Hepatocyte (in vitro differentiated cells): ENCODE measurements at regions not wholly inside any gene's neighbourhood (a gene's known extent, or its start where the extent isn't known, plus 50 kb on each side); places are given as distances from the start of the nearest gene placed in this dataset.

ENCODE experiments used
- DNase-seq: peaks from one replicate; pipeline ENCODE4 v3.0.0-alpha.2; 2016; ENCODE audit warnings: low spot score
- H2AFZ ChIP-seq: fragments of 200-600 bp; sonication (generic); 2 replicates; pipeline ENCODE4 v1.6.0; 2016; ENCODE audit warnings: antibody characterized with exemption, mild to moderate bottlenecking
- H3K27ac ChIP-seq: fragments of 200-600 bp; sonication (generic); 2 replicates; pipeline ENCODE4 v1.5.1; 2016; ENCODE audit warnings: mild to moderate bottlenecking
- H3K27me3 ChIP-seq: fragments of 200-600 bp; sonication (generic); 2 replicates; pipeline ENCODE4 v1.6.1; 2016
- H3K36me3 ChIP-seq: fragments of 200-600 bp; sonication (generic); replicated peaks from 2 replicates; pipeline ENCODE4 v1.5.1; 2016; ENCODE audit warnings: low read depth; ENCODE audit not compliant: insufficient read depth
- H3K4me1 ChIP-seq: fragments of 200-600 bp; sonication (generic); 2 replicates; pipeline ENCODE4 v1.5.1; 2016; ENCODE audit warnings: mild to moderate bottlenecking, moderate library complexity; ENCODE audit not compliant: insufficient read depth
- H3K4me2 ChIP-seq: fragments of 200-600 bp; sonication (generic); 2 replicates; pipeline ENCODE4 v1.6.0; 2016
- H3K4me3 ChIP-seq: fragments of 200-600 bp; sonication (generic); 2 replicates; pipeline ENCODE4 v1.5.1; 2016; ENCODE audit warnings: mild to moderate bottlenecking
- H3K79me2 ChIP-seq: fragments of 200-600 bp; sonication (generic); 2 replicates; pipeline ENCODE4 v1.6.0; 2017; ENCODE audit warnings: mild to moderate bottlenecking
- H3K9me2 ChIP-seq: fragments of 200-600 bp; sonication (generic); replicated peaks from 2 replicates; pipeline ENCODE4 v1.6.0; 2017; ENCODE audit warnings: mild to moderate bottlenecking; ENCODE audit not compliant: insufficient read depth
- H3K9me3 ChIP-seq: fragments of 200-600 bp; sonication (generic); 2 replicates; pipeline ENCODE4 v1.5.1; 2016; ENCODE audit warnings: low read depth, mild to moderate bottlenecking
- H4K20me1 ChIP-seq: fragments of 200-600 bp; sonication (generic); 2 replicates; pipeline ENCODE4 v1.6.0; 2016; ENCODE audit warnings: mild to moderate bottlenecking; ENCODE audit not compliant: insufficient read depth, poor library complexity, severe bottlenecking
- EZH2 ChIP-seq: fragments of 200-600 bp; sonication (generic); IDR thresholded peaks from 2 replicates; pipeline ENCODE4 v1.6.1; 2016; ENCODE audit warnings: antibody characterized with exemption, mild to moderate bottlenecking, borderline replicate concordance
- EZH2phosphoT487 ChIP-seq: fragments of 200-600 bp; sonication (generic); IDR thresholded peaks from one replicate; pipeline ENCODE4 v1.6.1; 2018; ENCODE audit warnings: antibody characterized with exemption, mild to moderate bottlenecking, low read depth, moderate library complexity; ENCODE audit not compliant: unreplicated experiment, severe bottlenecking
- WGBS: methylation state at CpG from one replicate; pipeline ENCODE4 v1.1.6; 2016; ENCODE audit warnings: low lambda C conversion rate; ENCODE audit errors: missing lambda C conversion rate; 5-methylcytosine and 5-hydroxymethylcytosine counted together
- TF ChIP-seq, protein P1 (sequence below): fragments of 200-600 bp; sonication (generic); IDR thresholded peaks from 2 replicates; pipeline ENCODE4 v1.5.1; 2016; ENCODE audit warnings: antibody characterized with exemption, mild to moderate bottlenecking; ENCODE audit not compliant: poor library complexity

GRCh38 chr3:67288466-67289106 lies 290.5 kb downstream of the KBTBD8 start:
- H3K36me3 ChIP-seq, result no peaks in the 10 kb centered on the region
- 73% methylated on average over 1 of the region's 1 CpG for WGBS
- no peaks in the 10 kb centered on the region for H3K9me3 ChIP-seq
- H3K27me3 ChIP-seq, result no peaks in the 10 kb centered on the region
- H4K20me1 ChIP-seq, result no peaks in the 10 kb centered on the region
- H2AFZ ChIP-seq, result no peak overlapping the region
- no peak overlapping the region for H3K27ac ChIP-seq
- H3K9me2 ChIP-seq, result no peaks in the 10 kb centered on the region
- H3K4me3 ChIP-seq, result no peak overlapping the region
- no peaks in the 10 kb centered on the region for H3K4me1 ChIP-seq
- H3K4me2 ChIP-seq, result no peak overlapping the region
- no peak for DNase-seq
- no peak for TF ChIP-seq EZH2
- no peak for TF ChIP-seq EZH2phosphoT487
- TF ChIP-seq, protein P1, sequence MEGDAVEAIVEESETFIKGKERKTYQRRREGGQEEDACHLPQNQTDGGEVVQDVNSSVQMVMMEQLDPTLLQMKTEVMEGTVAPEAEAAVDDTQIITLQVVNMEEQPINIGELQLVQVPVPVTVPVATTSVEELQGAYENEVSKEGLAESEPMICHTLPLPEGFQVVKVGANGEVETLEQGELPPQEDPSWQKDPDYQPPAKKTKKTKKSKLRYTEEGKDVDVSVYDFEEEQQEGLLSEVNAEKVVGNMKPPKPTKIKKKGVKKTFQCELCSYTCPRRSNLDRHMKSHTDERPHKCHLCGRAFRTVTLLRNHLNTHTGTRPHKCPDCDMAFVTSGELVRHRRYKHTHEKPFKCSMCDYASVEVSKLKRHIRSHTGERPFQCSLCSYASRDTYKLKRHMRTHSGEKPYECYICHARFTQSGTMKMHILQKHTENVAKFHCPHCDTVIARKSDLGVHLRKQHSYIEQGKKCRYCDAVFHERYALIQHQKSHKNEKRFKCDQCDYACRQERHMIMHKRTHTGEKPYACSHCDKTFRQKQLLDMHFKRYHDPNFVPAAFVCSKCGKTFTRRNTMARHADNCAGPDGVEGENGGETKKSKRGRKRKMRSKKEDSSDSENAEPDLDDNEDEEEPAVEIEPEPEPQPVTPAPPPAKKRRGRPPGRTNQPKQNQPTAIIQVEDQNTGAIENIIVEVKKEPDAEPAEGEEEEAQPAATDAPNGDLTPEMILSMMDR, result no peak
- H3K79me2 ChIP-seq, result no peaks in the 10 kb centered on the region

GRCh38 chr3:67289626-67290025 lies 291.5 kb downstream of the KBTBD8 start:
- TF ChIP-seq, protein P1, result no peak
- TF ChIP-seq EZH2, result no peak
- no peak for TF ChIP-seq EZH2phosphoT487
- Histone ChIP-seq H3K4me2 (no peak overlapping the region), H3K79me2 (no peaks in the 10 kb centered on the region), H4K20me1 (no peaks in the 10 kb centered on the region), H3K27ac (no peak overlapping the region), H3K27me3 (no peaks in the 10 kb centered on the region), H3K4me3 (no peak overlapping the region), H3K36me3 (no peaks in the 10 kb centered on the region), H3K9me3 (no peaks in the 10 kb centered on the region), H2AFZ (no peak overlapping the region), H3K4me1 (no peaks in the 10 kb centered on the region), H3K9me2 (no peaks in the 10 kb centered on the region)
- no peak for DNase-seq
- 79% methylated on average over 1 of the region's 1 CpG for WGBS

- no peaks in the 10 kb centered on the region for H3K36me3 ChIP-seq
- H3K4me3 ChIP-seq, result no peak overlapping the region
- H3K79me2 ChIP-seq, result no peaks in the 10 kb centered on the region
- WGBS, result 88% methylated on average over 4 of the region's 4 CpGs
- H3K27ac ChIP-seq, result no peak overlapping the region
- H3K4me1 ChIP-seq, result peaks cover under 1% of the 10 kb centered on the region
- no peaks in the 10 kb centered on the region for H3K9me3 ChIP-seq
- no peaks in the 10 kb centered on the region for H4K20me1 ChIP-seq
- H3K4me2 ChIP-seq, result no peak overlapping the region
- no peak for TF ChIP-seq EZH2
- no peak for TF ChIP-seq EZH2phosphoT487
- TF ChIP-seq, protein P1, result no peak
- H3K9me2 ChIP-seq, result no peaks in the 10 kb centered on the region
- H3K27me3 ChIP-seq, result no peaks in the 10 kb centered on the region
- no peak for DNase-seq
- H2AFZ ChIP-seq, result no peak overlapping the region
These were observed 292.3 kb downstream of the KBTBD8 start for GRCh38 chr3:67290438-67290837.
